Stimulated activated CD8-positive, alpha-beta memory T cell treated with anti-CD3 and anti-CD28 coated beads, Interleukin-4, amount 100 ng/mL, for 4 hours (primary cell): ENCODE measurements at regions not wholly inside any gene's neighbourhood (a gene's known extent, or its start where the extent isn't known, plus 50 kb on each side); places are given as distances from the start of the nearest gene placed in this dataset.
"Not testable (repeated sequence)": the region's sequence is repeated elsewhere in the genome, so short reads cannot be mapped to it uniquely, and the experiment has no call there.

Source experiments
- DNase-seq, 2 donors: peaks; one replicate each; pipeline ENCODE4 v3.0.0-alpha.2; 2020; ENCODE audit warnings: low read depth in 2 of 2, low spot score in 1 of 2

DNA sequence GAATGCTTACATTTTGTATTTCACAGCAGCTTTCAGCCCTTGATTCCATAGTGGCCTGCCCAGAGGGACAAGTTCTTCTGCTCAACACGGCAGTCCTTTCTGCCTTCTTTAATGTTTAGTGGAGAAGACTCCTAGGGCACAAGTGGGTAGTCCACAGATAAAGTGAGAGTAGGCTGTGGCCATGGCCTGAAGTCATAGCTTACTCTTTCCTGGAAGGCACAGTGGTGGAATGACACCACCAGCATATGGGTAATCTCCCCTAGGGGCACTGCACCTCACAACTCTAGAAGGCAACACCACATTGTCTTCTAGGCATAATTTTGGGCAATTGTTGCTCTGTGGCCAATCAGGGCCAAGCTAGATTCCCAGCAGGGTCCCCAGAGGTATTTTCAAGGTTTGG lies 155.4 kb upstream of the MAMLD1 start:
- no peak for DNase-seq

DNA sequence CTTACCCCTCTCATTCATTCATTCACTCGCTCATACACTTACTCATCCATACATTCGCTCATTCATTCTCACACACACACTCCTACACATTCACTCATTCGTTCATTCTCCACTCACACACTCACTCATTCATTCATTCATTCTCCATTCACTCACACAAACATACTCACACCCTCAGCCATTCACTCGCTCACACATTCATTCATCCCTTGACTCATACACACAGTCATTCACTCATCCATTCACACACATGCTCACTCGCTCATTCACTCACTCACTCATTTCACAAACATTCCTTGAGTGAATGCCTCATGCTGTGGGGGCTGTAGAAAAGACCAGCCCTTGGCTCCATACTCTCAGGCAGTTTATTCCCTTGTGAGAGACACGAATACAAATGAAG lies 151.1 kb upstream of the MAMLD1 start:
- DNase-seq: no peak

DNA sequence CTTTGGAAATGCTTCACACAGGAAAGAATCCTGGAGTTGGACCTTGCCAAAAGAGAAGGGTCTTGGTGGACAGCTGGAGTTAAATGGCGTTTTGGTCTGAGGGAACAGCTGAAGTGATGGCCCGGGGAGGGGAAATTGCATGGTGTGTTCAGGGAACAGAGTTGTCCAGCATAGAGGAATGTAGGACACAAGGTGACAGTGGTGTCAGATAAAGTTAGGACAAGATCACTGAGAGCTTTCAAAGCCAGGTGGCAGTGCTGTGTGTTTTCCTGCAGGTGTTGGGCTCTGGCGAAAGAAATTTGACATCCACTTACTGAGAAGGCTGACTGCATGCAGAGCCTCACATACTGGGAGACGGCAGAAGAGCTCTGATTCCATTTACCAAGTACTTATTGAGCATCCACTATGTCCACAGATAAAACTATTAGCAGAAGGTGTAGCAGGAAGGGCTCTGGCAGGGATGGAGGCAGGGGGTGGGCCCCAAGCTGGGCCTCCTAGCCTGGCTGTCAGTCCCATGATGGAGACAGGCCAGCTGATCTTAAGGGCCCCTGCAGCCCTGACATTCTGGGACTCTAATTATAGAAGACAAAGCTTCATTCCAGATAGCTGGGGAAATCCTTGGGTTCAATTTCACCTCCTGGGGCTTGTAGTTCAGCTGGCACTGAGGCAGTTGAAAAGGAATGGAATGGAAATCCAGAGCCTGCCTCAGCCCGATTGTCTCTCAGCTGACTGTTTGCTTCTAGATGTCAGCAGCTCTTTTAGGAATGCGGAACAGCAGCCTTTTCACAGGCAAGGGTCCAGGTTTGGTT lies 150.2 kb upstream of the MAMLD1 start:
- DNase-seq: no peak

DNA sequence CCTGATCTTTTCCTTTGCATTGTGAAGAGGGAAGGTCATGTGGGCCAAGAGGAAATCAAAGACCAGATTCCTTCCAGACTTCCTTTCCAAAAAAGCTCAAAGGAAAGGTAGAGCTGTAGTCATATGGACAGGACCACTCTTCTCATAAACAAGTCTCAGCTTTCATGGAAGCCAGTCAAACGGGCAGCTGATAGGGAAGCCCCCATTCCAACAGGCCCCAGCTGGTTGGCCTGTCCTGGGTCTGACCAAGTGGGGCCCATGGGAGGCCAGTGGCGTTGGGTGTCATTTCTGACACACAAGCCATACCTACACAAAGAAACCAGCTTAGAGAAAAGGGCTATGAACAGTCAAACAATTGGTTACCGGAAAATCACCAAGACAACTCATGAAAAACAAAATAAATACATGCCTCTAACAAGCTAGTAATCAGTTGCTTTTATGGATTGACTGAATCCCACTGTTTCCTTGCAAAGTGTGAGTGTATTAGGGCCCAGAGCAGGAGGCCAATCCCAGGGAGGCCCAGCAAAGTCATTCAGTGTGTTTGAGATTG lies 149.6 kb upstream of the MAMLD1 start:
- DNase-seq: no peak

DNA sequence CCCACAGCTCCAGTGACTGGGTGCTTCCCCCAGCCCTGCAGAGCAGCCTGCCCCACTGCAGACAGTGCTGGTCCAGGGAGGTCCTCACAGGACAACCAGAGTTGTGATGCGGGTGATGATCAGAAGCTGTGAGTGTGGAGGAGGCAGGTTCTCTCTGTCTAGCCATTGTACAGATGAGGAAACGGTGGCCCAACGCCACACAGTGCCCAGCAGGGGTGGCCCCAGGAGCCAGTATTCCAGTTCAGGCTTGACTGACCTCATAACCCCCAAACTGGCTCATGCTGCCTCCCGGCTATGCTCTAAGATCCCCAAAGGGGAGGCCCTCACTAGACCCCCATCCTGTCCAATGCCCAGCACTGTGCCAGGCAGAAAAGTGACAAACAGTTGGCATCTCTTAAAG lies 147.1 kb upstream of the MAMLD1 start:
- not testable (repeated sequence) for DNase-seq

- DNase-seq: no peak
These were observed 146.4 kb upstream of the MAMLD1 start for GRCh38 chrX:150216716-150217115.

- no peak for DNase-seq
These were observed 145.5 kb upstream of the MAMLD1 start for GRCh38 chrX:150217609-150218008.

- no peak for DNase-seq
These were observed 143.5 kb upstream of the MAMLD1 start for GRCh38 chrX:150219374-150220185.

DNA sequence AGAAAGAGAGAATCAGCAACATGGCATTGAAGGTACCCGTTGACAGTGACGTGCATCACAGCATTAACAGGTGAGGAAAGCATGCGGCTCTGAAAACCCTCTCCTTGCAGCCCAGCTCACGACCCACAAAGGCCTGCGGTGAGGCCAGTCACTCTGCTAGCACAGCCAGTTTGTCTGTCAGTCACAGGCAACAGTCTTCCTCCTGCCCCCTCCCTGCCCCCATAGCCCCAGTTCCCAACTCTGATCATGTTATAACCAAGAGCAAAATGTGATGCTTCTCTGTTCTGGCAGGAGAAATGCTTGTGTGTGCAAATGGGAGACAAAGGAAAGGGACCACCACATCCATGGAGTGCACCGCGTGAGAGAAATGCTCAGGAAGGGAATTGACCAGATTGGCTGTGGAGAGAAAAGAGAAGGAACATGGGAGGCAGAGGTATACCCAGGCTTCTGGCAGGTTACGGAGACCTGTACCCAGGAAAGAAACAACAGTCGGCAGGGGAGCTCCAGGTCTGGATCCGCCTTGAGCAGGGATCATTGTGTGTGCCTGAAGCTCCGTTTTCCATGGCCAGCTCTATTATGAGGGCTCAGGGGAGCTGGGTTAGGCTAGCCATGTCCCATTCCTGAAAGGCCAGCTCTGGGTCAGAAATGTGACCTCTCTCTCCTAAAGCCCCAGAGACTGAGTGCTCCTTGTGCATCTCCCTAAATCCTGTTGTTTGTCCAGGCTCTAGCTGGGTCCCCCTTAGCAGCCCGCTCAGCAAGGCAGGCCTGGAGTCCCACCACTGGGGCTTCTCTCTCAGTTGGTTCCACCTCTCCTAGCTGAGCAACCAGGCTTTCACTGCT lies 139.7 kb upstream of the MAMLD1 start:
- no peak for DNase-seq

- no peak for DNase-seq
These were observed 138.4 kb upstream of the MAMLD1 start for GRCh38 chrX:150224676-150225075.

DNA sequence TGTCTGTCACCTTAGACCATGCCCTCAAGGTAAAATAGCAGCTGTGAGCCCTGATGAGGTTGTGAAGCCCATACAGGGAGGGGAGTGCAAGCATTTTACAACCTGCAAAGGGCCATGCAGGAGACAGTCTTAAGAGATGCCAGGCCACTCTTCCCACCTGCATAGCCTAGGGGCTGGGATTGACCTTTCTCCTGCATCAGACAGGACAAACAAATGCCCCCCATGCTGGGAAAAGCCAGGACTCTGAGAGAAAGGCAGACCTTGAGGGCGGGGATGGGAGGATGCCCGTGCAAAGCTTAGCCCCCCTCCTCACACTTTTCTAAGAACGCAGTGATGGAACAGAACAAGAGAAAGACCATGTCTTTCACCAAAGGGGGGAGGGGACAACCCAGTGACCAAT lies 137.9 kb upstream of the MAMLD1 start:
- no peak for DNase-seq

DNA sequence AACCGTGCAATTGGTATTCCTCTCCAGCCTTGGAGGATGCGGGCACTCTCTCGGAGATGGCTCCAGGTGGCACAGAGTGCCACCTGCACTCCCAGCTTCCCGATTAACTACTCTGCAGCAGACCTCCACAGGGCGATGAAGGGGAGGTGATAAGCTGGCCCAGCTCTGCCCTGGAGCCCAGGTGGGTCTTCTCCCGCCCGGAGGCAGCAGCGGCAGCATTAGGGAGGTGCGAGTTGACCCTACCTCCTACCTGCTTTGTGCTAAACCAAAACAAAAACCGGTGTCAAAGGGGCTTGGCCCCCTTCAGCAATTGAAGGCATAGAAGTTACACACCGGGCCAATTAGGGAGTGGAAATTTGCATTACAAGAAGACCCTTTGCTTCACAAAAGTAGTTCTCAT lies 137.4 kb upstream of the MAMLD1 start:
- DNase-seq: no peak

DNA sequence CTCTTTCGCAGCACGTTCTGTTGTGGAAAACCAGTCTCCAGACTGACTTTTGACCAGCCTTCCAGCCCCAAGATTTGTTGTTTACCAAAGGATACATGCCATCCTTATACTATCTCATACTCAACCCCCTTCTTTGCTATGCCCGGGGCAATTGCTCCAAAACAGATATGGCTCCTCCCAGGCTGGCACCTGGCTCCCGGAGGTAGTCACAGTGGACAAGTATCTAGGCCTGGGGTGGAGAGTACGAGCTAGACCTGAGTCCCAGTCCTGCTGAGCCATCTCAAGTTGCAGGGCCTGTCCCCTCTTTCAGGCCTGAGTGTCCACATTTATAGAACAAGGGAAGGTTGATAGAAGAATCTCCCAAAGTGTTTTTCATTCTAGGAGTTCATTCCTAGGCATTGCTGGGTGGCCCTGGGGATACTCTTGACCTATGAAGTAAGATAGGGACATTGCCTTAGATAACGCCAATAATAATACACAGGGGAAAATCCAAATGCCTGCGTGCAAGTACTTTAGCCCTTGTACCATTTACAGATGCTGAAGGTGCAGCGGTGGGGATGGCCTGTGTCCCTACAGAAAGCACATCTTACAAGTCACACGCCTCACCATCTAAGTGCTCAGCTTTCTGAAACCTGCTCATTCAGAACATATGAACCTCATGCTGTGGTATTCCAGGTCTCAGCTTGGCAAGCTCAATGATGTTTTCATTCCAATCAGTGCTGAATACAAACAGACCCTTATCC lies 136.7 kb upstream of the MAMLD1 start:
- no peak for DNase-seq

- DNase-seq: no peak
These were observed 135.7 kb upstream of the MAMLD1 start for GRCh38 chrX:150227321-150227860.

DNA sequence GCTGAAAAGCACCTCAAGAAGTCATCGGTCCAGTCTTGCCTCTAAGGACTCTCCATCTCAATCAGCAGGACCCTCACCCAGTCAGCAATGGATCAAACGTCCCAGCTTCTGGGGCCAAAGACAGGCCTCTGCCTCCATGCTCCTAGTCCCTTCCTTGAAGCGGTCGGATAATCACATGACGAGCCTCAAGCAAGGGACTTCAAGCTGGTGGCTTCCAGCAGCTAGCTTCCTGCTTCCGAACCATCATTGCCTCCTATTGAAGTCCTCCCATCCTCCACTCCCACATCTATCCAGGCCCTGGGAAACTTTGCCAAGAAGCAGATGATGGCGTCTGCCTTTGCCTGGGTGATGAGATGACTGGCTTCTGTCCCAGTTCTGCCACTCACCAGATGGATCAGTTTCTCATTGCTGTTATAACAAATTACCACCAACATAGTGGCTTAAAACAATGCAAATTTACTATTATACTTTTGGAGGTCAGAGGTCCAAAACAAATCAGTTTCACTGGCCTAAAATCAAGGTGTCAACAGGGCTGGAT lies 135.2 kb upstream of the MAMLD1 start:
- DNase-seq: no peak

- no peak for DNase-seq
These were observed 134.7 kb upstream of the MAMLD1 start for GRCh38 chrX:150228431-150228830.

GRCh38 chrX:150229030-150229429 lies 134.1 kb upstream of the MAMLD1 start:
- DNase-seq: no peak

GRCh38 chrX:150229481-150229880 lies 133.6 kb upstream of the MAMLD1 start:
- DNase-seq: no peak

DNA sequence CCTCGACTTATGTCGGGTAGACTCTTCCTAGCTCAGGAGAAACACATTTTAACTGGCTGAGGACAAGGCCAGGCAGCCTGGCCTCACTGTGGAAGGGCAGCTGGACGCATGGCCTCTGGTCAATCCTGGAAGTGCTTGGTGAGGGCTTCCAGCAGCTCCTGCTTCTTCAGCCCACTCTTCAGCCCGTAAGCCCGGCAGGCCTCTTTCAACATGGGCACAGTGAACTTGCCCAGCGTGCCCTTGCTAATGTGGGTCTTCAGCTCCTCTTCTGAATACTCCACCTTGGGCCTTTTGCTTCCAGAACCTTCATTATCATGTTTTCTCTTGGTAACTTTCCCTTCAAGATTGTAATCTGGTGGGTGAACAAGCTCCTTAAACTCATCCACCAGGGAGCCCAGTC lies 132.2 kb upstream of the MAMLD1 start:
- not testable (repeated sequence) for DNase-seq

GRCh38 chrX:150231368-150231767 lies 131.7 kb upstream of the MAMLD1 start:
- not testable (repeated sequence) for DNase-seq
